ENCODE measurements at regions not wholly inside any gene's neighbourhood (a gene's known extent, or its start where the extent isn't known, plus 50 kb on each side); places are given as distances from the start of the nearest gene placed in this dataset.

DNA sequence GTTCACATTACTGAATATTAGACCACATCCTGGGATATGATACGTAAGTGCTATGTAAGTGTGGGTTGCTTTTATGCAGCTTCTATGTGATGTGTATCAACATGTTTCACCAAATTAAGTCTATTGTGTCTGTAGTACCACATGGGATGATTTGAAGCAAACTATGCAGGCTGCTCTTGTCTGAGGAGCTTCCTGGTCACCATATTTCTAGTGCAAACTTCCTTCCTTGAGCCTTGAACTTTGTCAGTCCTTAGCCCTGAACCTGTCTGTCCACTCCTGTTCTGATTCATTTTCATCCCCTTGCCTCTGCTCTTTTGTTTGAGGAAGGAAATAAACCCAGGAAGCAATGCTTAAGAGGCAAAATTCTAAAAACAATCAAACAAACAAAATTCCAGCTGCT is 117.5 kb upstream of the VANGL1 start:
- TF ChIP-seq, protein P1, sequence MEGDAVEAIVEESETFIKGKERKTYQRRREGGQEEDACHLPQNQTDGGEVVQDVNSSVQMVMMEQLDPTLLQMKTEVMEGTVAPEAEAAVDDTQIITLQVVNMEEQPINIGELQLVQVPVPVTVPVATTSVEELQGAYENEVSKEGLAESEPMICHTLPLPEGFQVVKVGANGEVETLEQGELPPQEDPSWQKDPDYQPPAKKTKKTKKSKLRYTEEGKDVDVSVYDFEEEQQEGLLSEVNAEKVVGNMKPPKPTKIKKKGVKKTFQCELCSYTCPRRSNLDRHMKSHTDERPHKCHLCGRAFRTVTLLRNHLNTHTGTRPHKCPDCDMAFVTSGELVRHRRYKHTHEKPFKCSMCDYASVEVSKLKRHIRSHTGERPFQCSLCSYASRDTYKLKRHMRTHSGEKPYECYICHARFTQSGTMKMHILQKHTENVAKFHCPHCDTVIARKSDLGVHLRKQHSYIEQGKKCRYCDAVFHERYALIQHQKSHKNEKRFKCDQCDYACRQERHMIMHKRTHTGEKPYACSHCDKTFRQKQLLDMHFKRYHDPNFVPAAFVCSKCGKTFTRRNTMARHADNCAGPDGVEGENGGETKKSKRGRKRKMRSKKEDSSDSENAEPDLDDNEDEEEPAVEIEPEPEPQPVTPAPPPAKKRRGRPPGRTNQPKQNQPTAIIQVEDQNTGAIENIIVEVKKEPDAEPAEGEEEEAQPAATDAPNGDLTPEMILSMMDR (conservative IDR thresholded peaks at IDR 0.05 in 1 of 2, IDR thresholded peaks at IDR 0.05 in 1 of 2; ENCODE audit: extremely low read depth in 1 of 2, insufficient read depth in 1 of 2, low read depth in 1 of 2, low read length in 2 of 2) = no peak
- no peak for TF ChIP-seq EZH2 (IDR thresholded peaks at IDR 0.05; ENCODE audit: borderline replicate concordance, low read length)

Data from mammary epithelial cell (primary cell).